Natural killer cell (primary cell): ENCODE measurements at regions not wholly inside any gene's neighbourhood (a gene's known extent, or its start where the extent isn't known, plus 50 kb on each side); places are given as distances from the start of the nearest gene placed in this dataset.

Source experiments
- ATAC-seq, 3 donors: fragments of 150-1000 bp in 2 of 3; fragments of 200-7000 bp in 1 of 3; cut with Tn5 transposase; 1 replicate in 1 of 3; 2 replicates in 2 of 3; pipeline ENCODE4 v1.10.0; 2021; ENCODE audit warnings: mild to moderate bottlenecking in 2 of 3, moderate library complexity in 2 of 3
- DNase-seq, 2 donors: peaks; one replicate each; pipeline versions ENCODE4 v3.0.0 to v3.0.0-alpha.2; 2013 to 2021; ENCODE audit warnings: mixed read lengths in 1 of 2
- H3K27ac ChIP-seq: one replicate; pipeline ENCODE4 v1.5.1; 2013; ENCODE audit warnings: mild to moderate bottlenecking, low read length
- H3K27me3 ChIP-seq: one replicate; pipeline ENCODE4 v1.6.1; 2013; ENCODE audit warnings: low read length; ENCODE audit not compliant: control insufficient read depth, insufficient read depth
- H3K36me3 ChIP-seq: one replicate; pipeline ENCODE4 v1.6.1; 2013; ENCODE audit warnings: low read length; ENCODE audit not compliant: control insufficient read depth, insufficient read depth
- H3K4me1 ChIP-seq: one replicate; pipeline ENCODE4 v1.6.1; 2013; ENCODE audit warnings: low read length; ENCODE audit not compliant: control insufficient read depth, insufficient read depth
- H3K4me3 ChIP-seq: one replicate; pipeline ENCODE4 v1.5.1; 2013; ENCODE audit warnings: low read length
- H3K9me3 ChIP-seq: one replicate; pipeline ENCODE4 v1.6.1; 2013; ENCODE audit warnings: low read length; ENCODE audit not compliant: control insufficient read depth, insufficient read depth
- H3K27ac Mint-ChIP-seq, 2 donors: one replicate each; pipeline ENCODE4 v1.8.0; 2022; ENCODE audit warnings: mild to moderate bottlenecking in 2 of 2, mixed read lengths in 2 of 2, moderate library complexity in 1 of 2
- H3K27me3 Mint-ChIP-seq, 2 donors: one replicate each; pipeline ENCODE4 v1.8.0; 2022; ENCODE audit warnings: low read depth in 2 of 2, mixed read lengths in 2 of 2
- H3K36me3 Mint-ChIP-seq: one replicate; pipeline ENCODE4 v1.8.0; 2022; ENCODE audit warnings: mixed read lengths
- H3K4me1 Mint-ChIP-seq, 2 donors: one replicate each; pipeline ENCODE4 v1.8.0; 2022; ENCODE audit warnings: mixed read lengths in 2 of 2
- H3K4me3 Mint-ChIP-seq: one replicate; pipeline ENCODE4 v1.8.0; 2022; ENCODE audit warnings: mild to moderate bottlenecking, moderate library complexity, mixed read lengths
- H3K9me3 Mint-ChIP-seq, 2 donors: one replicate each; pipeline ENCODE4 v1.8.0; 2022; ENCODE audit warnings: mixed read lengths in 2 of 2
- WGBS: methylation state at CpG from one replicate; pipeline ENCODE4 v1.1.7; 2013; ENCODE audit warnings: missing lambda C conversion rate; ENCODE audit not compliant: insufficient coverage; 5-methylcytosine and 5-hydroxymethylcytosine counted together
- intact Hi-C: fragments of 100-400 bp; cut with micrococcal nuclease; formaldehyde crosslinking; loops from one replicate; pipeline ENCODE4 v1.14.2; 2022
- TF ChIP-seq, protein P1 (sequence below): fragments of 200-600 bp; IDR thresholded peaks from one replicate; pipeline ENCODE4 v1.8.0; 2022; ENCODE audit warnings: antibody characterized with exemption

DNA sequence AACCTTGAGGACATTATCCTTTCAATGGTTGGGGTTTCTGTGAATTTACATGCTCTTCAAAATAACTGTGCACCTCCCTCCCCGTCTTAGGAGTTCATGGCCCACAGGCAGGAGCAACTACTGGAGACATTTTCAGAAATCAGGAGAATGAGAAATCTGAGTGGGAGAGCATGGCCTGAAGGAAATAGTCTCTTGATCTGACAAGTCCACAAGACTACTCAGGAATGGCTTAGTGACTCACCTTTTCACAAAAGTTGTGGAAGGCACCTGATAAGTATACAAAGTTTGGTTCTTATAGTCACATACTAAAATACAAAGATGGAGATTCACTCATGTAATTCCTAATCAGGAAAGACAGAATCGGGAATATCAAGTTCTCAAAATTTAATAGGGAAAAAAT, 83.6 kb upstream of the NCKAP5 start:
- Mint-ChIP-seq H3K9me3 (peaks cover 11 to 13% of the 10 kb centered on the region in 2 donors), H3K36me3 (no peaks in the 10 kb centered on the region), H3K4me3 (no peak overlapping the region), H3K27me3 (no peaks in the 10 kb centered on the region), H3K27ac (no peak overlapping the region), H3K4me1 (no peaks in the 10 kb centered on the region)
- TF ChIP-seq, protein P1, sequence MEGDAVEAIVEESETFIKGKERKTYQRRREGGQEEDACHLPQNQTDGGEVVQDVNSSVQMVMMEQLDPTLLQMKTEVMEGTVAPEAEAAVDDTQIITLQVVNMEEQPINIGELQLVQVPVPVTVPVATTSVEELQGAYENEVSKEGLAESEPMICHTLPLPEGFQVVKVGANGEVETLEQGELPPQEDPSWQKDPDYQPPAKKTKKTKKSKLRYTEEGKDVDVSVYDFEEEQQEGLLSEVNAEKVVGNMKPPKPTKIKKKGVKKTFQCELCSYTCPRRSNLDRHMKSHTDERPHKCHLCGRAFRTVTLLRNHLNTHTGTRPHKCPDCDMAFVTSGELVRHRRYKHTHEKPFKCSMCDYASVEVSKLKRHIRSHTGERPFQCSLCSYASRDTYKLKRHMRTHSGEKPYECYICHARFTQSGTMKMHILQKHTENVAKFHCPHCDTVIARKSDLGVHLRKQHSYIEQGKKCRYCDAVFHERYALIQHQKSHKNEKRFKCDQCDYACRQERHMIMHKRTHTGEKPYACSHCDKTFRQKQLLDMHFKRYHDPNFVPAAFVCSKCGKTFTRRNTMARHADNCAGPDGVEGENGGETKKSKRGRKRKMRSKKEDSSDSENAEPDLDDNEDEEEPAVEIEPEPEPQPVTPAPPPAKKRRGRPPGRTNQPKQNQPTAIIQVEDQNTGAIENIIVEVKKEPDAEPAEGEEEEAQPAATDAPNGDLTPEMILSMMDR: no peak
- Histone ChIP-seq H3K4me3 (no peak overlapping the region), H3K4me1 (no peaks in the 10 kb centered on the region), H3K36me3 (no peaks in the 10 kb centered on the region), H3K27ac (no peak overlapping the region), H3K27me3 (no peaks in the 10 kb centered on the region), H3K9me3 (peaks cover 4% of the 10 kb centered on the region)
- no peak for DNase-seq
- 88% methylated on average over 1 of the region's 2 CpGs for WGBS
- no peak for ATAC-seq
- intact Hi-C loops: no loop called here

- no peak for DNase-seq
- Histone ChIP-seq H3K9me3 (peaks cover 4% of the 10 kb centered on the region), H3K27ac (no peak overlapping the region), H3K4me3 (no peak overlapping the region), H3K4me1 (no peaks in the 10 kb centered on the region), H3K27me3 (no peaks in the 10 kb centered on the region), H3K36me3 (no peaks in the 10 kb centered on the region)
- peaks cover 6 to 11% of the 10 kb centered on the region in 2 donors for H3K9me3 Mint-ChIP-seq
- intact Hi-C loops: no loop called here
- H3K4me3 Mint-ChIP-seq: no peak overlapping the region
- H3K36me3 Mint-ChIP-seq: no peaks in the 10 kb centered on the region
- TF ChIP-seq, protein P1: no peak
- H3K27me3 Mint-ChIP-seq: no peaks in the 10 kb centered on the region
- no peaks in the 10 kb centered on the region for H3K4me1 Mint-ChIP-seq
- WGBS: 75% methylated on average over 4 of the region's 4 CpGs
- H3K27ac Mint-ChIP-seq: no peak overlapping the region
- no peak for ATAC-seq
These were observed 84.1 kb upstream of the NCKAP5 start for GRCh38 chr2:133652398-133652797.

DNA sequence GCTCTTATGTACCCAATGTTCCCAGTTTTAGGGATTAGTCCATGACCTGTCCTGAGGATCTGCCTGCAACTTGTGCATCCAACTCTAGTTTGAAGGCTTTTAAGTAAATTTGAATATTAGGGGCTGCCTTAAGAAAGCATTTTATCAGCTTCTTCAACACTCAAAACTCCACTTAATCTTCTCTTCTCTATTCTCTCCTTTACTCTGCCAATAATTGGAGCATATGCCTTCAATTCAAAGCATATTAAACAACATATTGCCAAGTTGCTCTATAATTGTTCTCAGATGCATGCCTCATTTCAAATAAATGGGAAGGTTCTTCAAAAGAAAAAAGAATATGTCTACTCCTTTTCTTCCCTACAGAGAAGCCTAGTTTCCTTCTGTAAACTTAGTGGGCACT, 84.8 kb upstream of the NCKAP5 start:
- no peak overlapping the region for H3K4me3 Mint-ChIP-seq
- ATAC-seq: no peak
- H3K36me3 Mint-ChIP-seq: no peaks in the 10 kb centered on the region

DNA sequence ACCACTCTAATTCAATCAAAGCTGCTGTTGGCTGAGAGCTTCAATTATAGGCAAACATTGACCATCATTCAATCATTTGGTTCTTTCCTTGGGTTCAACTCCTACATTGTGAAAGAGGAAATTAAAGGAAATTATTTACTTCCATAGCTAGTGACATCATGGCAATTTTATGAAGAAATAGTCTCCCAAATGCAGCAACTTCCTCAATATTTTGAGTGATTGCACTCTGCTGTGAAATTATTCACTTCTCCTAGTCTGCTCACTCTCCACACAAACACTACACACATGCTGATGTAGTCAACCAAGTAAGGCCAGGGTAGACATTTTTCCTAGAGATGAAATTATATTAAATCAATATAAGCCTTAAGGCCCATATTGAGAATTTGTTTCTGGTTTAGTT, 86.7 kb upstream of the NCKAP5 start:
- H3K9me3 ChIP-seq: peaks cover 4% of the 10 kb centered on the region
- intact Hi-C loops: no loop called here
- H3K27ac Mint-ChIP-seq: no peak overlapping the region
- TF ChIP-seq, protein P1: no peak
- H3K4me1 Mint-ChIP-seq: no peaks in the 10 kb centered on the region
- no peak for ATAC-seq
- H3K27me3 ChIP-seq: no peaks in the 10 kb centered on the region
- no peak for DNase-seq
- H3K4me3 Mint-ChIP-seq: no peak overlapping the region
- no peaks in the 10 kb centered on the region for H3K27me3 Mint-ChIP-seq
- no peaks in the 10 kb centered on the region for H3K4me1 ChIP-seq
- H3K36me3 ChIP-seq: no peaks in the 10 kb centered on the region
- H3K9me3 Mint-ChIP-seq: peaks cover under 1 to 11% of the 10 kb centered on the region in 2 donors
- H3K36me3 Mint-ChIP-seq: no peaks in the 10 kb centered on the region
- H3K27ac ChIP-seq: no peak overlapping the region
- H3K4me3 ChIP-seq: no peak overlapping the region

More for the DNA sequence above, 84.8 kb upstream of the NCKAP5 start:
- no peak for DNase-seq
- Histone ChIP-seq H3K27ac (no peak overlapping the region), H3K9me3 (peaks cover 4% of the 10 kb centered on the region), H3K36me3 (no peaks in the 10 kb centered on the region), H3K27me3 (no peaks in the 10 kb centered on the region), H3K4me1 (no peaks in the 10 kb centered on the region), H3K4me3 (no peak overlapping the region)
- intact Hi-C loops: no loop called here
- H3K9me3 Mint-ChIP-seq: peaks cover 4 to 11% of the 10 kb centered on the region in 2 donors
- no peak overlapping the region for H3K27ac Mint-ChIP-seq
- no peaks in the 10 kb centered on the region for H3K4me1 Mint-ChIP-seq
- TF ChIP-seq, protein P1: no peak
- no peaks in the 10 kb centered on the region for H3K27me3 Mint-ChIP-seq
